ENCODE measurements at regions not wholly inside any gene's neighbourhood (a gene's known extent, or its start where the extent isn't known, plus 50 kb on each side); places are given as distances from the start of the nearest gene placed in this dataset.

DNA sequence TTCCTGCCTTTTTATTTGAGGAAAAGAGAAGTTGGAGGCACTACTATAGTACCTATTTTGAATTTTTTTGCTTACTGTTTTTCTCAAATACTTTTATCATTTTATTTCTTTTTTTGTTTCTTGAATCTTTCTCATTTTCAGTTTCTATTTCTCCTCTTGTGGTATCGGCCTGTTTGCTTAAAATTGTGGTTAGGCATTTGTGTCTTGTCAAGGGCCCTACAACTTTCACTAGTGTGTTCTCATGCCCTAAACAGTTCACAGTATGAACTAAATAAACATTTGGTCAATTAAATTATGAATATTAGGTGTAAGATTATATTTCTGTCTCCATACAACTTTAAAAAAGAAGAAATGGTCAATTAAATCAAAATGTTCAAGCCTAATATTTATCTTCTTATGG is 613.5 kb downstream of the MBD2 start:
- no peak for DNase-seq

- no peak for DNase-seq
Measured at GRCh38 chr18:53606792-53607191, 617.7 kb downstream of the MBD2 start.

GRCh38 chr18:53605198-53605597 is 619.3 kb downstream of the MBD2 start:
- no peak for DNase-seq

DNA sequence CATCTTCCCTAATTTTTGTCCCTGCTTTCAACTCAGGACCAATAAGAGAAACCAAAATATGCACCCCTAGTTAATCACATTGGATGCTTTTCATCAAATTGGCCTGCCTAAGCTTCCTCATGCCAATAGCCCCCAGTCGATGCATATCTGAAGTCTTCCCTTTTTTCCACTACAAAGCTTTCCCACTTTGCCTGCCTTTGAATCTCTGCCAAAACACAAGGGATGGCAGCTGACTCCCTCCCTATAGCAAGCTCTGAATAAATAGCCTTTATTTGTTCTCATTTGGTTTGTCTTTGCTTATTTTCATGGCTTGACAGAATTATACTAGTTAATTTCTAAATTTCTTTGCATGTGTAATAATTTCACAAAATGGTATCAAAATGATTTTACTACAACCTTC is 621.2 kb downstream of the MBD2 start:
- DNase-seq = no peak

- DNase-seq = no peak
Measured at GRCh38 chr18:53601344-53601743, 623.1 kb downstream of the MBD2 start.

GRCh38 chr18:53586923-53587322 is 637.5 kb downstream of the MBD2 start:
- no peak for DNase-seq
